ENCODE measurements at regions not wholly inside any gene's neighbourhood (a gene's known extent, or its start where the extent isn't known, plus 50 kb on each side); places are given as distances from the start of the nearest gene placed in this dataset.

DNA sequence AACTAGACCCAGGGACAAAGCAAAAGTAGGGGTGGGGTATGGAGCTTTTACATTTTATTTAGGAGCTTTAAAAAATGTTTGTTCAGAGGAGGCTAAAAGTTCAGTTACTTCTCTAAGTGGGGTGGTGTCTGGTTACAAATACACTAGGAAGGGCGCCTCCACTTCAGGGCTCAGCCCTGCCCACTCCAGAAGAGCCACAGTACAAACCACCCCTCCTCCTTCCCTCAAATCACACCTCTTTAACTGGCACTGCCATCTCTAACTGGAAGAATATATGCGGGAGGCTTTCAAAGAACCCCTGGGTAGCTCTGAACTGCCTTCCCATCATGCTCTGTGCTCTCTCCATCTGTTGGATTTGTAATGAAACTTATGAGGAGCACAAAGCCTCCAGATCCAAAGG is 98.8 kb upstream of the NFIB start:
- no peak overlapping the region for H3K27ac Mint-ChIP-seq (ENCODE audit: unreplicated experiment)
- no peaks in the 10 kb centered on the region for H3K27me3 Mint-ChIP-seq (ENCODE audit: low read depth)
- H3K36me3 Mint-ChIP-seq (ENCODE audit: low read depth), result no peaks in the 10 kb centered on the region
- no peak overlapping the region for H3K4me3 Mint-ChIP-seq
- no peaks in the 10 kb centered on the region for H3K9me3 Mint-ChIP-seq
- TF ChIP-seq, protein P1, sequence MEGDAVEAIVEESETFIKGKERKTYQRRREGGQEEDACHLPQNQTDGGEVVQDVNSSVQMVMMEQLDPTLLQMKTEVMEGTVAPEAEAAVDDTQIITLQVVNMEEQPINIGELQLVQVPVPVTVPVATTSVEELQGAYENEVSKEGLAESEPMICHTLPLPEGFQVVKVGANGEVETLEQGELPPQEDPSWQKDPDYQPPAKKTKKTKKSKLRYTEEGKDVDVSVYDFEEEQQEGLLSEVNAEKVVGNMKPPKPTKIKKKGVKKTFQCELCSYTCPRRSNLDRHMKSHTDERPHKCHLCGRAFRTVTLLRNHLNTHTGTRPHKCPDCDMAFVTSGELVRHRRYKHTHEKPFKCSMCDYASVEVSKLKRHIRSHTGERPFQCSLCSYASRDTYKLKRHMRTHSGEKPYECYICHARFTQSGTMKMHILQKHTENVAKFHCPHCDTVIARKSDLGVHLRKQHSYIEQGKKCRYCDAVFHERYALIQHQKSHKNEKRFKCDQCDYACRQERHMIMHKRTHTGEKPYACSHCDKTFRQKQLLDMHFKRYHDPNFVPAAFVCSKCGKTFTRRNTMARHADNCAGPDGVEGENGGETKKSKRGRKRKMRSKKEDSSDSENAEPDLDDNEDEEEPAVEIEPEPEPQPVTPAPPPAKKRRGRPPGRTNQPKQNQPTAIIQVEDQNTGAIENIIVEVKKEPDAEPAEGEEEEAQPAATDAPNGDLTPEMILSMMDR (conservative IDR thresholded peaks at IDR 0.05), result no peak
- no peaks in the 10 kb centered on the region for H3K4me1 Mint-ChIP-seq
- no peak for DNase-seq (ENCODE audit: low read depth, low spot score)

DNA sequence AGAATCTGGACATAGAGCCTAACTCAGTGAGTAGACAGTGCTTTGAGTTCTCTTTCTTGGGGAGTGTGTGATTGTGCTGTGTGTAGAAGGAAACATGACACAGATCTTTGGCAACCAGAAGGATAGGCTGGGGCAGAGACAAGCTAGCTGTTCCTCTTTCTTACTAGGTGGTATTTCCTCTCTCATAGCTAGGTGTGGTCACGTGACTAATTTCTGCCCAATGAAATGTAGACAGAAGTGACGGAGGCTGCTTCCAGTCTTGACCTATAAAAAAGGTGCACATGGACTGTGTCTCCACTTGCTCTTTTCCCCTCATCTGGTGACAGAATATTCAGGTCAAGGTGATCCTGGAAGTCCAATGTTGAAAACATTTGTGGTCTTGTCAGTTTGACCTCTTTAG is 92.5 kb upstream of the NFIB start:
- TF ChIP-seq, protein P1 (conservative IDR thresholded peaks at IDR 0.05), result no peak
- Mint-ChIP-seq H3K27ac (ENCODE audit: unreplicated experiment) (no peak overlapping the region), H3K4me1 (no peaks in the 10 kb centered on the region), H3K27me3 (ENCODE audit: low read depth) (no peaks in the 10 kb centered on the region), H3K4me3 (no peak overlapping the region), H3K9me3 (peaks cover 7% of the 10 kb centered on the region), H3K36me3 (ENCODE audit: low read depth) (no peaks in the 10 kb centered on the region)
- no peak for DNase-seq (ENCODE audit: low read depth, low spot score)

DNA sequence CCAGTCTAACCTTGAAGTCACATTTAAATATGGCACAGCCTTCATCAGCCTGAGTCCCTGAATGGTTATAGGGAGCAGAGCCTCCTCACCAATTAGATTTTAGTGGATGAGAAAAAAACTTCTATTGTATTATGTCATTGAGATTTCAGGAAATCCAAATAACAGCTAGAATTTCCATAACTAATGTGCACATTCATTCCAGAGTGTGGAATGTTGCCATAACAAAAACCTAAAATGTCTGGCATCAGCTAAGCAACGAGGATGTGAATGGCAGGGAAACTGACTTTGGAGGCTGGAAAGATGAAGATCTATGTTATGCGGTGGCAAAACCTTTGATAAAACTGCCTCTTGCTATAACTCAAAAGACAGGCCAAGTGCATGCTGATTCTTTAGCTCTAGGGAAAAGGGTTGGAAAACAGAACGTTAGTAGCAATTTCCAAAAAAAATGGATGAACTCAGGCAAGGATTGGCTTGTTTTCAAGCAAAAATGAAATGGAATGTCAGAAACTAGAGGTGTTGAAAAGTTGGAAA is 91.3 kb upstream of the NFIB start:
- no peak overlapping the region for H3K4me3 Mint-ChIP-seq

DNA sequence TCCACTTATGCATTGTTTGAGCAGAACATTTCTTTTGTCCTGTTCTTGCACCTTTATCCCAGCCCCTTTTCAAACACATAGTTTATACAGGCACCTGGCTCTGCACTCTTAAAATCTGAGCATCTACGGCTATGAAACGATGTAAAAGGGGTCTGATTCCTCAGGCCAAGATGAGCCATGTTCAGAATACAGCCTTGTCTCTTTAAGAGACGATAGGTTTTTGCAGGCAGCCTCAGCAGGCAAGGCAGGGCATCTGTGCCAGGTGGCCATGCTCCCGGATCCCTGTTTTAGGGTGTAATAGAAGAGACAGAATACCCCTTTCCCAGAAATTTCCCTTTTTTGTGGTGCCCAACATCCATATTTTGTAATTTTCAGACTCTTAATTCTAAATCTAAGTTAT is 89.1 kb upstream of the NFIB start:
- no peaks in the 10 kb centered on the region for H3K27me3 Mint-ChIP-seq (ENCODE audit: low read depth)

More for the DNA sequence above, 91.3 kb upstream of the NFIB start:
- DNase-seq (ENCODE audit: low read depth, low spot score), result no peak
- Mint-ChIP-seq H3K36me3 (ENCODE audit: low read depth) (no peaks in the 10 kb centered on the region), H3K27ac (ENCODE audit: unreplicated experiment) (no peak overlapping the region), H3K4me1 (peaks cover 10% of the 10 kb centered on the region), H3K9me3 (peaks cover 7% of the 10 kb centered on the region), H3K27me3 (ENCODE audit: low read depth) (no peaks in the 10 kb centered on the region)
- TF ChIP-seq, protein P1 (conservative IDR thresholded peaks at IDR 0.05), result no peak

DNA sequence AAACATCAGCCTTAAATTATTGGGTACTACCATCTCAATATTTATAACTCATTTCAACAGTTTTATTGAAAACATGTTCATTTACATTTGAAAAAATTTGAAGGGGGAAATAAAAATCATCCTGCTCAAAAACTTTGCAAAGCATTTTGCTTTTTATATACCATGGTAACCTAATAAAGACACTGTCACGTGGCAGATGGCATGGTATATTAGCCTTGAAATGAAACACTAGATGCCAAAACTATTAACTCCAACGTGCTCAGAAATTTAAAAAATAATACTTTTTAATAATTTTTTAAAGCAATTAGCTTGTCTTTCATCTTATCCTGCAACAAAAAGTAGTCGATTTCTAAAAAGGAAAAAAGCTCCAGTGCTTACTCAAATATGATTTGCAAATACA is 88.6 kb upstream of the NFIB start:
- no peak for DNase-seq (ENCODE audit: low read depth, low spot score)
- Mint-ChIP-seq H3K4me3 (no peak overlapping the region), H3K36me3 (ENCODE audit: low read depth) (no peaks in the 10 kb centered on the region), H3K4me1 (peaks cover 15% of the 10 kb centered on the region), H3K27ac (ENCODE audit: unreplicated experiment) (no peak overlapping the region), H3K27me3 (ENCODE audit: low read depth) (no peaks in the 10 kb centered on the region), H3K9me3 (peaks cover 7% of the 10 kb centered on the region)
- TF ChIP-seq, protein P1 (conservative IDR thresholded peaks at IDR 0.05), result no peak

More for the DNA sequence above, 89.1 kb upstream of the NFIB start:
- Mint-ChIP-seq H3K27ac (ENCODE audit: unreplicated experiment) (no peak overlapping the region), H3K4me3 (no peak overlapping the region), H3K4me1 (peaks cover 15% of the 10 kb centered on the region), H3K9me3 (peaks cover 7% of the 10 kb centered on the region), H3K36me3 (ENCODE audit: low read depth) (no peaks in the 10 kb centered on the region)
- DNase-seq (ENCODE audit: low read depth, low spot score), result no peak
- TF ChIP-seq, protein P1 (conservative IDR thresholded peaks at IDR 0.05), result no peak
